ENCODE measurements at regions not wholly inside any gene's neighbourhood (a gene's known extent, or its start where the extent isn't known, plus 50 kb on each side); places are given as distances from the start of the nearest gene placed in this dataset.

GRCh38 chr4:178752954-178753525 is 1310.8 kb upstream of the AGA start:
- Mint-ChIP-seq H3K27ac (no peak overlapping the region), H3K4me1 (ENCODE audit: low read depth) (no peaks in the 10 kb centered on the region), H3K4me3 (ENCODE audit: low read depth) (no peak overlapping the region), H3K36me3 (ENCODE audit: low read depth) (no peaks in the 10 kb centered on the region), H3K27me3 (ENCODE audit: low read depth) (no peaks in the 10 kb centered on the region), H3K9me3 (peaks cover 9% of the 10 kb centered on the region)
- no peak for DNase-seq (ENCODE audit: low spot score)
- intact Hi-C loops (cut with micrococcal nuclease): no loop called here

- H3K27me3 Mint-ChIP-seq (ENCODE audit: low read depth): no peaks in the 10 kb centered on the region
Observed at GRCh38 chr4:178778496-178778895, 1336.3 kb upstream of the AGA start.

GRCh38 chr4:178781779-178782178 is 1339.5 kb upstream of the AGA start:
- H3K4me1 Mint-ChIP-seq (ENCODE audit: low read depth): no peaks in the 10 kb centered on the region
- H3K27ac Mint-ChIP-seq: no peak overlapping the region

More at GRCh38 chr4:178778496-178778895, 1336.3 kb upstream of the AGA start:
- Mint-ChIP-seq H3K4me3 (ENCODE audit: low read depth) (no peak overlapping the region), H3K36me3 (ENCODE audit: low read depth) (no peaks in the 10 kb centered on the region), H3K27ac (no peak overlapping the region), H3K4me1 (ENCODE audit: low read depth) (no peaks in the 10 kb centered on the region), H3K9me3 (peaks cover 13% of the 10 kb centered on the region)
- no peak for DNase-seq (ENCODE audit: low spot score)
- intact Hi-C loops (cut with micrococcal nuclease): no loop called here

GRCh38 chr4:178784491-178784890 is 1342.3 kb upstream of the AGA start:
- Mint-ChIP-seq H3K4me3 (ENCODE audit: low read depth) (no peak overlapping the region), H3K27me3 (ENCODE audit: low read depth) (no peaks in the 10 kb centered on the region), H3K27ac (no peak overlapping the region), H3K36me3 (ENCODE audit: low read depth) (no peaks in the 10 kb centered on the region), H3K9me3 (peaks cover 19% of the 10 kb centered on the region), H3K4me1 (ENCODE audit: low read depth) (no peaks in the 10 kb centered on the region)
- DNase-seq (ENCODE audit: low spot score): no peak
- intact Hi-C loops (cut with micrococcal nuclease): no loop called here

More at GRCh38 chr4:178781779-178782178, 1339.5 kb upstream of the AGA start:
- intact Hi-C loops (cut with micrococcal nuclease): no loop called here
- Mint-ChIP-seq H3K9me3 (peaks cover 19% of the 10 kb centered on the region), H3K4me3 (ENCODE audit: low read depth) (no peak overlapping the region), H3K36me3 (ENCODE audit: low read depth) (no peaks in the 10 kb centered on the region), H3K27me3 (ENCODE audit: low read depth) (no peaks in the 10 kb centered on the region)
- DNase-seq (ENCODE audit: low spot score): no peak

- DNase-seq (ENCODE audit: low spot score): no peak
Observed at GRCh38 chr4:178789279-178789678, 1347.0 kb upstream of the AGA start.

GRCh38 chr4:178799204-178799603 is 1357.0 kb upstream of the AGA start:
- H3K27ac Mint-ChIP-seq: no peak overlapping the region
- intact Hi-C loops (cut with micrococcal nuclease): no loop called here
- no peak for DNase-seq (ENCODE audit: low spot score)
- no peak overlapping the region for H3K4me3 Mint-ChIP-seq (ENCODE audit: low read depth)
- peaks cover 22% of the 10 kb centered on the region for H3K9me3 Mint-ChIP-seq
- H3K4me1 Mint-ChIP-seq (ENCODE audit: low read depth): no peaks in the 10 kb centered on the region
- H3K36me3 Mint-ChIP-seq (ENCODE audit: low read depth): no peaks in the 10 kb centered on the region
- no peaks in the 10 kb centered on the region for H3K27me3 Mint-ChIP-seq (ENCODE audit: low read depth)

More at GRCh38 chr4:178789279-178789678, 1347.0 kb upstream of the AGA start:
- Mint-ChIP-seq H3K36me3 (ENCODE audit: low read depth) (no peaks in the 10 kb centered on the region), H3K4me3 (ENCODE audit: low read depth) (no peak overlapping the region), H3K9me3 (peaks cover 13% of the 10 kb centered on the region), H3K27me3 (ENCODE audit: low read depth) (no peaks in the 10 kb centered on the region), H3K27ac (no peak overlapping the region), H3K4me1 (ENCODE audit: low read depth) (no peaks in the 10 kb centered on the region)
- intact Hi-C loops (cut with micrococcal nuclease): no loop called here

GRCh38 chr4:178808106-178808505 is 1365.9 kb upstream of the AGA start:
- Mint-ChIP-seq H3K27ac (no peak overlapping the region), H3K36me3 (ENCODE audit: low read depth) (no peaks in the 10 kb centered on the region), H3K27me3 (ENCODE audit: low read depth) (no peaks in the 10 kb centered on the region), H3K4me1 (ENCODE audit: low read depth) (no peaks in the 10 kb centered on the region), H3K9me3 (peaks cover 4% of the 10 kb centered on the region), H3K4me3 (ENCODE audit: low read depth) (no peak overlapping the region)
- intact Hi-C loops (cut with micrococcal nuclease): no loop called here
- DNase-seq (ENCODE audit: low spot score): no peak

- no peak overlapping the region for H3K27ac Mint-ChIP-seq
- H3K4me1 Mint-ChIP-seq (ENCODE audit: low read depth): no peaks in the 10 kb centered on the region
- DNase-seq (ENCODE audit: low spot score): no peak
- H3K9me3 Mint-ChIP-seq: peaks cover 4% of the 10 kb centered on the region
- intact Hi-C loops (cut with micrococcal nuclease): no loop called here
- H3K36me3 Mint-ChIP-seq (ENCODE audit: low read depth): no peaks in the 10 kb centered on the region
- H3K4me3 Mint-ChIP-seq (ENCODE audit: low read depth): no peak overlapping the region
- no peaks in the 10 kb centered on the region for H3K27me3 Mint-ChIP-seq (ENCODE audit: low read depth)
Observed at GRCh38 chr4:178809921-178810320, 1367.7 kb upstream of the AGA start.

GRCh38 chr4:178811356-178811755 is 1369.1 kb upstream of the AGA start:
- H3K36me3 Mint-ChIP-seq (ENCODE audit: low read depth): no peaks in the 10 kb centered on the region
- DNase-seq (ENCODE audit: low spot score): no peak
- no peak overlapping the region for H3K27ac Mint-ChIP-seq
- no peaks in the 10 kb centered on the region for H3K27me3 Mint-ChIP-seq (ENCODE audit: low read depth)
- H3K4me3 Mint-ChIP-seq (ENCODE audit: low read depth): no peak overlapping the region
- intact Hi-C loops (cut with micrococcal nuclease): no loop called here
- peaks cover 9% of the 10 kb centered on the region for H3K9me3 Mint-ChIP-seq
- H3K4me1 Mint-ChIP-seq (ENCODE audit: low read depth): no peaks in the 10 kb centered on the region

GRCh38 chr4:178812866-178813265 is 1370.6 kb upstream of the AGA start:
- H3K9me3 Mint-ChIP-seq: peaks cover 13% of the 10 kb centered on the region
- no peak for DNase-seq (ENCODE audit: low spot score)
- no peaks in the 10 kb centered on the region for H3K27me3 Mint-ChIP-seq (ENCODE audit: low read depth)
- H3K4me1 Mint-ChIP-seq (ENCODE audit: low read depth): no peaks in the 10 kb centered on the region
- no peak overlapping the region for H3K4me3 Mint-ChIP-seq (ENCODE audit: low read depth)
- no peak overlapping the region for H3K27ac Mint-ChIP-seq
- H3K36me3 Mint-ChIP-seq (ENCODE audit: low read depth): no peaks in the 10 kb centered on the region
- intact Hi-C loops (cut with micrococcal nuclease): no loop called here

GRCh38 chr4:178814908-178815307 is 1372.7 kb upstream of the AGA start:
- Mint-ChIP-seq H3K4me1 (ENCODE audit: low read depth) (no peaks in the 10 kb centered on the region), H3K27ac (no peak overlapping the region), H3K4me3 (ENCODE audit: low read depth) (no peak overlapping the region), H3K36me3 (ENCODE audit: low read depth) (no peaks in the 10 kb centered on the region), H3K27me3 (ENCODE audit: low read depth) (no peaks in the 10 kb centered on the region), H3K9me3 (peaks cover 13% of the 10 kb centered on the region)
- intact Hi-C loops (cut with micrococcal nuclease): no loop called here
- DNase-seq (ENCODE audit: low spot score): no peak

GRCh38 chr4:178823673-178824295 is 1381.5 kb upstream of the AGA start:
- Mint-ChIP-seq H3K27me3 (ENCODE audit: low read depth) (no peaks in the 10 kb centered on the region), H3K27ac (no peak overlapping the region), H3K36me3 (ENCODE audit: low read depth) (no peaks in the 10 kb centered on the region), H3K4me3 (ENCODE audit: low read depth) (no peak overlapping the region), H3K9me3 (peaks cover 23% of the 10 kb centered on the region), H3K4me1 (ENCODE audit: low read depth) (no peaks in the 10 kb centered on the region)
- no peak for DNase-seq (ENCODE audit: low spot score)
- intact Hi-C loops (cut with micrococcal nuclease): no loop called here

GRCh38 chr4:178836865-178837264 is 1394.6 kb upstream of the AGA start:
- no peak for DNase-seq (ENCODE audit: low spot score)
- H3K4me3 Mint-ChIP-seq (ENCODE audit: low read depth): no peak overlapping the region
- H3K36me3 Mint-ChIP-seq (ENCODE audit: low read depth): no peaks in the 10 kb centered on the region
- no peaks in the 10 kb centered on the region for H3K4me1 Mint-ChIP-seq (ENCODE audit: low read depth)
- H3K27me3 Mint-ChIP-seq (ENCODE audit: low read depth): no peaks in the 10 kb centered on the region
- no peak overlapping the region for H3K27ac Mint-ChIP-seq
- H3K9me3 Mint-ChIP-seq: peaks cover 10% of the 10 kb centered on the region
- intact Hi-C loops (cut with micrococcal nuclease): no loop called here

Measured in activated T-helper 2 cell treated with anti-CD3 and anti-CD28 coated beads, Interferon-gamma antibody, Interleukin-2, Interleukin-4, amounts not matched to agents 10 μg/mL and 5 μg/mL and 100 μg/mL, durations not matched to agents 14 hours and 24 hours and 36 hours (primary cell).